GM19193 (cell line): ENCODE measurements at regions not wholly inside any gene's neighbourhood (a gene's known extent, or its start where the extent isn't known, plus 50 kb on each side); places are given as distances from the start of the nearest gene placed in this dataset.

Experiments
- POLR2A ChIP-seq: IDR thresholded peaks from 4 replicates; pipeline ENCODE4 v1.6.1; 2011; ENCODE audit not compliant: insufficient read depth, insufficient read length; ENCODE audit errors: extremely low read depth

DNA sequence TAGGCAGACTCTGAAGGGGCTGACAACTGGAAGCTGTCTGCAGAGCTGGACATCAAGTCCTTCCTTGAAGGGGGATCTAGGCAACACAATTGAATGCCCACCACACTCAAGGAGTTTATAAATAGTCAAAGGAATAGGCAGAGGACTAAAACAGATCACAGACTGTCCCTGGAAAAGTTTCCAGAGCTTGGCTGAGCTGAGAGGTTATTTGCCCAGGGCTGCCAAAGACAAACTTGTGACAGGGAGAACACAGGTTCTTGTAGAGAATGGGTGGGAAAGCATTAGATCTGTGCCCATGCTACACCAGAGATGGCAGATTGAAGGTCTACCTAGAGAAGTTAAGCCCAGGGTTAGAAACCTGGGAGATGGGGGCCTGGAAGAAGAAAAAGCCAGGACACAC, 344.6 kb downstream of the MID1IP1 start:
- TF ChIP-seq POLR2A: no peak

DNA sequence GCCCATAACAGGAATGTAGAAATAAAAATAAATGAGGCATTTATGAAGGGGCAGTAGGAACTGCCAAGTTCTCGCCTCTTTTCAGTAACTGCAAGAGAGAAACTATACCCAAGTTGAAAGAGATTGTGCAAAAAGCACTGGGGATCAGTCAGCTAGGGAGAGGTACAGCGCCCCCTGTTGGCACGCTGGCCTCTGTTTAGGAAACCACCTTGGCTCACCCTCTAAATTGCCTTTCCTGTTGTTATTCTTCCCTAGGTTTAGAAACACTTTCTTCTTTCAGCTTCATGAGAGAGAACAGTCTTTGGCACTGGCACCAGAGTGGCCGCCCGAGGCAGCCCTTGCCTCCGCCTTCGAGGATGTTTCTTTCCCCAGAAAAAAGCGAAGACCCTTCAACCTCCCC, 348.5 kb downstream of the MID1IP1 start:
- no peak for TF ChIP-seq POLR2A

DNA sequence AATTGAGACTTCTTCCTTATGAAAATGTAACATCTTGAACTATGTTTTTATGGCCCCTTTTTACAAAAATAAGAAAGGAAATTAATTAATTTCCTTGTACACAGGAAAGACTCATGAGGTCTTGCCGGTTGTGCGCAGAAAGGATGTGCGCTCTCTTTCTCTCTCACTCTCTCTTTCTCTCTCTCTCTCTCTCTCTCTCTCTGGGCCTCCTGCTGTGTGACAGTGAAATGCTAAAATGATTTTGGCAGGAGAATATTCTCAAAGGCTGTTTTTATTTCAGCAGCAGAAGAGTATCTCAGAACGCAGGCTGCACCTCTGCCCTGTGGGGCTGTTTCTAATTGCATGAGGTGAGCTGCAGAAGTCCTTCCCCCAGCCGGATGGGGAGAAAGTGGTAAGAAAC, 349.0 kb downstream of the MID1IP1 start:
- TF ChIP-seq POLR2A: no peak

DNA sequence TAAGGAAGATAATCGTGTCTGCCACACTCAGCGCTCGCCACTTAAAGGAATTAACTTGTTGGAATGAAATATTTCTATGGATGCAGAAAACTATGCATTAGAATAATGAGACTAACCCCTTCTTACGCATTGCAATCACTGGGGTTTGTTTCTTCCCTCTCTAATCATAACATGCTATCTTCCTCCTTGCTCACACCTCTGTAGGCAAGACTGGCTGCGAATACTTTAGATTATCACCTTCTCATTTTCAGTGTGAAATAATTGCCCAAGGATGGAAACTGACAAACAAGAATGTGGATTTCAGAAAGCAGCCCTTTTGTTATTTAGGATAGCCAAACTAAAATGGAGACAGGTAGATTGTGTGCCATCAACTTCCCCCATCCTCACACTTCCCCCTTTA, 349.4 kb downstream of the MID1IP1 start:
- no peak for TF ChIP-seq POLR2A

DNA sequence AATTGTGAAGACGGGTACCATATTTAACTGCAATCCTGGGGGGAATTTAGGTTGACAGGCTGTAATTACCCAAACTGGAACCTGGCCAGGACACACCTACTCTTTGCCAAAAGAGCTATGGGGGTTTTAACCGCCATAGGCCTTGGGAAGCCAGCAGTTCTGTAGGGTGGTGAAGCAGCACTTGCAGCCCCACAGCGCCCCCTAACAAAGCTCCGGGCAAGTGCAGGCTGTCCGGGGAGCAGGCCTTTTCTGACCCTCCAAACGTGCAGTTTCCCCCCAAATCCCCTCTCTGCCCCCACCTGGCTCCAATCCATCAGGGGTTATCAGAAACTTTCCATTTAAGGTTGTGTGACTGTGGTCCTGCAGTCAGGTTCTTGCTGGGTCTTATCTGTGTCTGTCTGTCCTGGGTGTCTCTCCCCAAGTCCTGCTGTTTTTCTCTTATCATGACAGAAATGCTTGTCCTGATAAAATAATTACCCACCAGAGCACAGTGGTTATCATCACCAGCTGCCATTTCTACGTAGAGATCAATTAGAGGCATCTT, 350.9 kb downstream of the MID1IP1 start:
- no peak for TF ChIP-seq POLR2A

DNA sequence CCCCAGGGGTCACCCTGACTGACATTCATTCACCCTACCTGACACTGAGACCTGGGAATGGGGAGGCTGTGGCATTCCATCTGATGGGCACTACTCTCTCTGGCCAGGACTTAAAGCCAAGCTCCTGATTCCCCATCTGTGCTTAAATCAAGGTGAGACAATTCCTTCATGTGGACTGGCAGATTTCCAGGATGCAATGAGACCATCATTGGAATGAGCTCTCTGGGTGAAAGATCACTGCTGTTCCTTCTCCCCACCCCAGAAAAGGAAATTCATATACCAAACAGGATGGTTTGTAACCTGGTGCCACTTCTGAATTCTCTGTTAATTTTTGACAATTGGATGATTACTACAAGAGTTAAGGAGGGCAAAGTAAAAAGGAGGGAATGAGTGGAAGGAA, 354.8 kb downstream of the MID1IP1 start:
- no peak for TF ChIP-seq POLR2A

DNA sequence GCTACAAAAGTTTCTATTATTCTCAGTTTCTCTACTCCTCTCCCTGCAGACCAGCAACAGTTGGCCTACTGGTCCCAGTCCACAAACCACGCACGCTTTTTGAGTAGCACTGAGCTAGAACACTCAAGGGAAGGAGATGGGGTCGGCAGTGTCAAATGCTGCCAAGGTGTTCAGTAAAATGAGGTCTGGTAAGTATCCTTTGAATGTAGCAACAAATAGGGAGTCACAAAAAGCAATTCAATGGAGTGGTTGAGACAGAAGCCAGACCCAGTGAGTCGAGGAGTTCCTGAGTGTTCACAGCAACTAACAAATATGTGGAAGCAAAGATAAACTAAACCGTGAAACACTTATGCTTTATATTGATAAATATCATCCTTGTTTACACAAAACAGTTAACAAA, 355.7 kb downstream of the MID1IP1 start:
- no peak for TF ChIP-seq POLR2A

DNA sequence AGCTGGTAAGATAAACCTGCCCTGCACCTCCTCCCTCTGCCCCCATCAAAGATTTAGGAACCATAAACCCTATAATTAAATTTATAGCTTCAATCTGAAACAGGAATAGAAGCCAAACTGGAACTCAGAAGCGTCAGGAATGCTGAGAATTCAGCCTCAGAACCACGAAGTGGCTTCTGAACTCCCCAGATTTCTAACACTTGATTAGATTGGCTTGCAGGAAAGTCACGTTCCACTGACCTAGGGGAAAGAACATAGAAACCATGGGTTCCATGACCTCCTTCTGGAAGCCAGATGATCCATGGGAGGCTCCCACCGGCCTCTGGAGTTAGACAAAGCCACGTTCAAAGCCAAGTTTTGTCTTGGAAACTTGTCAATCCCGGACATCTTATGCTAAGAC, 356.5 kb downstream of the MID1IP1 start:
- no peak for TF ChIP-seq POLR2A

DNA sequence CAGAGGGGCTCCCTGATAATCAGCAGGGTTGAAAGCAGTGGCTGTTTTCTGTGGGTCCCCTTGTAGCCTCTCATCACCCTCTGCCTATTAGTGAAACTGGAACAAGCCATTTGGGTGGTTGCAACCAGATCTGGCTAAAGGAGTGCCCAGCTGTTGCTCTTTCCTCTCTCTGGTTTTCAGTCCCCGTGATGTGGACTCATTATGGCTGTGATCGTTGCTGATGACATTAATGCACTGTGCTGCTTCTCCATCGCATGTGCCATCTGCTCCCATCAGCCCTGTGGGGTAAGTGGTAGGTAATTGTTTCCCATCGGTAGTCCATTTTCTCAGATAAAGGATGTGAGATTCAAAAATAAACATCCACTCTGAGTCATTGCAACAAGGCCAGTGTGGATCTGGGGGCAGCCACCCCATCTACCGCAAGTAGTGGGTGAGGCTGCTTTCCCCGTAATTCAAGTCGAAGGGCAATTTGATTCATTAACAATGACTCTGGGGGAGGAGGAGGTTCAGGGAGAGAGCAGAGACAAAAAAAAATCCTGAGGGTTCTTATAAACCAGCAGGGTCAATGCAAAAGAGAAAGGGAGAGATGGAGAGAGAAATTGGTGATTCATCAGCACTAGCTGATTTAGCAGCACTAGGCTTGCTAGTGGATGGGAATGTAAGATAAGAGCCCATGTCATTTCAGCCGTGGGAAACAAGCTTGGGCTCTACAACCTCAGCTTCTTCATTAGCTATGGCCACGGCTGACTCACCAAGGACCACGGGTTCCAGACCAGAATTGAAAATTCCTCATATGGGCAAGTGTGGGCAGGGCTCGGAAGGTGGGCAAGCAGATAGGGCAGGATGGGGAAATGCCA, 357.8 kb downstream of the MID1IP1 start:
- TF ChIP-seq POLR2A: no peak

DNA sequence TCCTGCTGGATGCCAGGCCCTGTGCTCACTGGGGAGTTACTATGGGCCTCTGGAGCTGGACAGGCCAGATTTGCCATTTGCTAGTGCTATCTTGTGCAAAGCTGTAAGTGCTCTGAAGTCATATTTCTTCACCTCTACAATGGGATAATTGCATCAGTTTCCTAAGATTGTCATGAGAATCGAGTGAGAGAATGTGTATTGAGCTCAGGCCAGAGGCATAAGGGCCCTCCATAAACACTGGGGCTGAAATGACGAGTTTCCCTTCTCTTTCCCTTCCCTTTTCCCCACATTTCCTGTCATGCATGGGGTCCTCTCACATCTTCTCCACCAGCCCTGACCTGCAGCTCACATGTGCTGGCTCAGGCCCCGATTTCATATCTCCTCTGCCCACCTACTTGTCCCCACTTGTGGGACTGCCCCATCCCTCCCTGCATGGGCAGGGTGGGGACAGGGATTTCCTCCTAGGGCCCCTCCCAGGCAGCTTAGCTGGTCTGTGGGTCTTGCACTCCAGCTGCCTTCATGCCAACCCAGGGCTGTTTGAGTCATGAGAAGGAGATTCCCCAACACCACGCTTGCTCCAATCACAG, 358.8 kb downstream of the MID1IP1 start:
- no peak for TF ChIP-seq POLR2A

DNA sequence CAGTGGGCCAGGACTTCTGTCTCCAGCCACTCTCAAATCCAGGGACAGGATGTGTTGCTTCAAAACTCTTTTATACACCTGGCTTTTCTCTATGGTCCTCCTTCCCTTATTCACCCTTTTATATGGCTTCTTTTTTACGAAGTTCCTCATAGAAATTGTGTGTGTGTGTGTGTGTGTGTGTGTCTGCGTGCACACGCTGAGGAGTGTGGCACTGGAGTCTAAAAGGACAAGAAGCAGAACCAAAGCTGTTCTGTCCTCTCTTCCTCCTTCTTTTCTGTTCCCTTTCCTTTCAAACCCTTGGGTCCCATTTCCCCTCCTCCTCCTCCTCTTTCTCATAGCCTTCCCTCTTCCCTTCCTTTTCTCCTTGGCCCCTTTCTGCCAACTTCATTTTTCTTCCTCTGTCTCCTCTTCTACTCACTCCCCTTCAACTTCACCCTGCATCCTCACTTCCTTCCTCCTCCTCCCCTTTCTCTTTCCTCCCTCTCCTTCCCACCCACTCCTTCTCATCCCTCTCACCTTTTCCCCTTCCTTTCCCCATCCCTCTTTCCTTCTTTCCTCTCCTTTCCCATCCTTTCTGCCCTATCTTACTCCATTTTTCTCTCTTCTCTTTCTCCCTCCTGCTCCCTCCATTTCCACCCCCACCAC, 360.5 kb downstream of the MID1IP1 start:
- TF ChIP-seq POLR2A: no peak

DNA sequence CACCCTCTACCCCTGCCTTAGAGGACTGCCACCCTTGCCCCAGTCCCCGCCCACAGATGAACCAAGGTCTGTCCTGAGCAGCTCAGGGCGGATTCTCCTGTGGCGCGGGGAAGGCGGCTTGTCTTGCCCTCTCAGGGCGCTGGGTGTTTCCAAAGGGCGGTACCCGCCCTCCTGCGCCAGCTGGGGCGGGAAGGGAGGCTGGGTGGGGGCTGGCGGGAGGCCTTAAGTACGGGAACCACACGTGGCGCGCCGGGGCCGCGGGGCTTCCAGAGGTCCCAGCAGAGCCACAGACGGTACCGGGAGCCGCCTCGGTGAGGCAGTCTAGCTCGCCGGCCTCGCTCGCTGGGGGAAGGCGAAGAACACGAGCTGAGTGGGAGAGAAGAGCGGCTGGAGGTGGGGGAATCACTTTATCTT, 361.1 kb downstream of the MID1IP1 start:
- TF ChIP-seq POLR2A: no peak

DNA sequence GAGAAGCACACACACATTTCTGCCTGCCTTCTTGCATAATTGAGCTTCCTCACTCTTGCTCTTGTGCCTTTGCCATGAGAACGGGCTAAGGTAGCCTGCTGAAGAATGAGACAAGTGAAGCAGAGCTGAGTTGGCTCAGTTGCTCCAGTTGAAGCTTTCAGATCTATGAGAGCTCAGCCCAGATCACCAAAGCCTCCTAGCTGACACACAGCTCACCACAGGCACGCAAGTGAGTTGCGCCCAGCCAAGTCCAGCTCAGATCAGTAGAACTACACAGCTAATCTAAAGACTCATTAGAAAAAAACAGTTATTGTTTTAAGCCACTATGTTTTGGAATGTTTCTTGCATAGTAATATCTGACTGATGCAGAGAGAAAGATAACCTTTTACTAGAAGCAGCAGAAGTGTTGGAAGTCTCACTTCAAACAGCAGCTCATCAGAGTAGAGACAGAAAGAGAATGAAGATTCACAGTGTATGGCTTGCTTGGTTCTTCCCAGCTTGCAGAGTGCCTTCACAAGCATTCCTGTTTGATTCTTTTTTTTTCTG, 362.4 kb downstream of the MID1IP1 start:
- no peak for TF ChIP-seq POLR2A

DNA sequence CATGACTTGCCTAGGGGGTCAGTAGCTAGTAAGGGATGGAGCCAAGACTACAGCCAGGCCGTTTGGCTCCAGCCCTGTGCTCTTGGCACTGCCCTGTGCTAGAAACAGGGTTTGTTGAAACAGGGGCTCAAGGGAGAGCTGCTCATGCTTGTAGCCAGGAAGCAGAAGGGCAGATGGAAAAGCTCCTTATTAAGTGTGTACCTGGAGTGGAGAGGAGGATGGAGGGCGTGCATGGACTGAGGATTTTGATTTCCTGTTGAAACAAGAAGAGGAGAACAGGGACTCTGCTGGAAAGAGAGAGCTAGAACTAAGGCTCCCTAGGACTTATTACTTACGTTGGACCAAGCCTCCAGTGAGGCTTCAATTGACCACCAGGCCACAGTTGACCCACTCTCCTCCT, 363.0 kb downstream of the MID1IP1 start:
- no peak for TF ChIP-seq POLR2A

DNA sequence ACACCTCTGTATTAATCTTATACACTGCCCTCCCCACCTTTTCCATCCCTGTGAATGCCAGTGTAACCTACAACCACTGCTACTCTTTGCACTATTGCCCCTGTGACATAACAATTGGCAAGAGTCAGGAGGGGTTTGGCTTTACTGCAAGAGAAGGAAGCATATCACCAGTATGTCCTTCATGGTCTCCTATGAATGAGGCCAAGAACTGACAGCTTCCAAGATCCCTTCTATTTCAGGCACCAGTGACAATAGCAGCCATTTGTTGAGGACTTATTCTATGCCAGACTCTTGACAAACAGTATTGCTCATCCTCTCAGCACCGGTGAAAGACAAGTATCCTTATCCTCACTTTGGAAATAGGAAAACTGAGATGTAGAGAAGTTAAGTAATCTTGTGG, 363.9 kb downstream of the MID1IP1 start:
- no peak for TF ChIP-seq POLR2A

DNA sequence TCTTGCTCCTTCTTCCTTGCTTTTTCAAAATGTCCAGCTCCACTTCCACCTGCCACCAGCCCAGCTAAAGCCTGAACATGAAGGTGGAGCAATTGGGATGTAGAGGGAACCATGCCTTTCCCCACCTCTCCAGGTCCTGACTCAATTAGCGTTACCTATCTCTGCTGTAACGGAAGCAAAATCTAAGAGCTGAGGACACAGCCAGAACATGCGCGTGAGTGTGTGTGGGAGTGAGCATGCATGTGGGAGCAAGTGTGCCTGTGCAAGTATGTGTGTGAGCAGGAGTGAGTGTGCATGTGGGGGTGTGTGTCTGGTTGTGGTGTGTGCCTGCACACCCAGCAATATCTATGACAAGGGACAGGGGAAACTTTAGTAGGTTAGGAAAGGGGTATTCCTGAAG, 364.5 kb downstream of the MID1IP1 start:
- no peak for TF ChIP-seq POLR2A

DNA sequence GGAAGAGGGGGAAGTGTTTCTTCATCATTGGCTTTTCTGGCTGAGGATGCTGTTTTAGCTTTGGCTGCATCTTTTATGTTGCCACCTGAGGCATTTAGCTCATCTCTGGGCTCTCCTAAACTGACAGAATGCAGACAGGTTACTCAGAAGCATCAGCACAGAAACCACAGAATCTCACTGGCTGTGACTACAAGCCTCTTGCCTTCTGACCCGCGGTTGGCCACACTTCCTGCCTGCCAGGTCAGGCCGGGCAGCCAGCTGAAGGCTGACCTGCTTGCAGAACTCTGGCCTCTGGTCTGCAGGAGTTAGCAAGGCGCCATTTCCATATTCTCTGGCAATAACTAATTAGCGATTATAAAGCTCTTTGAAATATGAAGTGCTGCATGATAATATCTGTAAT, 366.5 kb downstream of the MID1IP1 start:
- TF ChIP-seq POLR2A: no peak
